ENCODE measurements at regions not wholly inside any gene's neighbourhood (a gene's known extent, or its start where the extent isn't known, plus 50 kb on each side); places are given as distances from the start of the nearest gene placed in this dataset.

- in situ Hi-C loops (cut with HindIII; ENCODE audit: low sequenced_read_pairs), result no loop called here
- H3K4me3 ChIP-seq (ENCODE audit: low read depth, low read length), result no peak overlapping the region
- peak; percentile 63 for DNase-seq (ENCODE audit: low read depth, low spot score)
- no peak for TF ChIP-seq CTCF (IDR thresholded peaks at IDR 0.05; ENCODE audit: low read depth, low read length)
These were observed 184.2 kb upstream of the MAN1A1 start for GRCh38 chr6:119533603-119534279.

- peak; percentile 8 for DNase-seq (ENCODE audit: low read depth, low spot score)
- no peak overlapping the region for H3K4me3 ChIP-seq (ENCODE audit: low read depth, low read length)
- in situ Hi-C loops (cut with HindIII; ENCODE audit: low sequenced_read_pairs), result no loop called here
- TF ChIP-seq CTCF (IDR thresholded peaks at IDR 0.05; ENCODE audit: low read depth, low read length), result no peak
These were observed 177.6 kb upstream of the MAN1A1 start for GRCh38 chr6:119527231-119527578.

GRCh38 chr6:119526561-119527230, 177.1 kb upstream of the MAN1A1 start:
- in situ Hi-C loops (cut with HindIII; ENCODE audit: low sequenced_read_pairs), result no loop called here
- TF ChIP-seq CTCF (IDR thresholded peaks at IDR 0.05; ENCODE audit: low read depth, low read length), result no peak
- DNase-seq (ENCODE audit: low read depth, low spot score), result no peak
- no peak overlapping the region for H3K4me3 ChIP-seq (ENCODE audit: low read depth, low read length)

GRCh38 chr6:119524410-119524809, 174.8 kb upstream of the MAN1A1 start:
- in situ Hi-C loops (cut with HindIII; ENCODE audit: low sequenced_read_pairs), result no loop called here
- TF ChIP-seq CTCF (IDR thresholded peaks at IDR 0.05; ENCODE audit: low read depth, low read length), result no peak
- no peak overlapping the region for H3K4me3 ChIP-seq (ENCODE audit: low read depth, low read length)
- no peak for DNase-seq (ENCODE audit: low read depth, low spot score)

- no peak for TF ChIP-seq CTCF (IDR thresholded peaks at IDR 0.05; ENCODE audit: low read depth, low read length)
- in situ Hi-C loops (cut with HindIII; ENCODE audit: low sequenced_read_pairs), result no loop called here
- no peak for DNase-seq (ENCODE audit: low read depth, low spot score)
- H3K4me3 ChIP-seq (ENCODE audit: low read depth, low read length), result no peak overlapping the region
These were observed 174.0 kb upstream of the MAN1A1 start for GRCh38 chr6:119523556-119523955.

- in situ Hi-C loops (cut with HindIII; ENCODE audit: low sequenced_read_pairs), result no loop called here
- DNase-seq (ENCODE audit: low read depth, low spot score), result no peak
- H3K4me3 ChIP-seq (ENCODE audit: low read depth, low read length), result no peak overlapping the region
- no peak for TF ChIP-seq CTCF (IDR thresholded peaks at IDR 0.05; ENCODE audit: low read depth, low read length)
These were observed 171.7 kb upstream of the MAN1A1 start for GRCh38 chr6:119521251-119521650.

Measured in astrocyte of the spinal cord (primary cell).